ENCODE measurements at regions not wholly inside any gene's neighbourhood (a gene's known extent, or its start where the extent isn't known, plus 50 kb on each side); places are given as distances from the start of the nearest gene placed in this dataset.

DNA sequence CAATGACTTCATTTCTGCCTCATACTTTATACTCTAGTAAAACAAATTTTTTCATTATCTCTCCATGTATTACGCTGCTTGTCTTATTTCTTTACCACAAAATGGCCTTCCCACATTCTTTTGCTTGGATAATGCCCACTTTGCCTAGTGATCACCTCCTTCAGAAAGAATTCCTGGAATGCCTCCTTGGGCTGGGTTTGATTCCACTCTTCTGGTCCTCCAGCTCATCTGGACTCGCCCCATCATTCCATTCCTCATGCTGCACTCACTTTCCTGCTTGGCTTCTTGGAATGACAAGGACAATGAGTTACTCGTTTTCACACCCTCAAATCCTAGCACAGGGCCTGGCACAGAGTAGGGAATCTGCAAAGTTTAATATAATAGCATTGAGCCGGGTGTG lies 475.1 kb upstream of the LARGE1 start:
- no peaks in the 10 kb centered on the region for H3K4me1 ChIP-seq (ENCODE audit: insufficient read depth, low read length)
- no peak overlapping the region for H3K4me3 ChIP-seq (ENCODE audit: low read length)
- no peak overlapping the region for H3K4me3 Mint-ChIP-seq
- ChIA-PET CTCF (no interaction called here), POLR2A (no interaction called here)
- no peaks in the 10 kb centered on the region for H3K27me3 ChIP-seq (ENCODE audit: control insufficient read depth in 1 of 2, insufficient read depth in 2 of 2, low read length in 2 of 2)
- no peaks in the 10 kb centered on the region for H3K4me1 Mint-ChIP-seq (ENCODE audit: low read depth)
- H3K36me3 ChIP-seq (ENCODE audit: insufficient read depth, low read length), result no peaks in the 10 kb centered on the region
- peaks cover 0 to 14% of the 10 kb centered on the region in 2 experiments for H3K9me3 ChIP-seq (ENCODE audit: control insufficient read depth in 1 of 2, insufficient read depth in 1 of 2, low read length in 2 of 2)
- no peak overlapping the region for H3K27ac ChIP-seq (ENCODE audit: low read depth in 1 of 2, low read length in 2 of 2)
- H3K36me3 Mint-ChIP-seq (ENCODE audit: low read depth), result no peaks in the 10 kb centered on the region
- DNase-seq (no peak), ATAC-seq (ENCODE audit: poor library complexity) (no peak)
- H3K9me3 Mint-ChIP-seq, result peaks cover 9% of the 10 kb centered on the region
- H3K27ac Mint-ChIP-seq, result no peak overlapping the region
- intact Hi-C loops (cut with DNase I, micrococcal nuclease), result no loop called here
- TF ChIP-seq, protein P1, sequence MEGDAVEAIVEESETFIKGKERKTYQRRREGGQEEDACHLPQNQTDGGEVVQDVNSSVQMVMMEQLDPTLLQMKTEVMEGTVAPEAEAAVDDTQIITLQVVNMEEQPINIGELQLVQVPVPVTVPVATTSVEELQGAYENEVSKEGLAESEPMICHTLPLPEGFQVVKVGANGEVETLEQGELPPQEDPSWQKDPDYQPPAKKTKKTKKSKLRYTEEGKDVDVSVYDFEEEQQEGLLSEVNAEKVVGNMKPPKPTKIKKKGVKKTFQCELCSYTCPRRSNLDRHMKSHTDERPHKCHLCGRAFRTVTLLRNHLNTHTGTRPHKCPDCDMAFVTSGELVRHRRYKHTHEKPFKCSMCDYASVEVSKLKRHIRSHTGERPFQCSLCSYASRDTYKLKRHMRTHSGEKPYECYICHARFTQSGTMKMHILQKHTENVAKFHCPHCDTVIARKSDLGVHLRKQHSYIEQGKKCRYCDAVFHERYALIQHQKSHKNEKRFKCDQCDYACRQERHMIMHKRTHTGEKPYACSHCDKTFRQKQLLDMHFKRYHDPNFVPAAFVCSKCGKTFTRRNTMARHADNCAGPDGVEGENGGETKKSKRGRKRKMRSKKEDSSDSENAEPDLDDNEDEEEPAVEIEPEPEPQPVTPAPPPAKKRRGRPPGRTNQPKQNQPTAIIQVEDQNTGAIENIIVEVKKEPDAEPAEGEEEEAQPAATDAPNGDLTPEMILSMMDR (IDR thresholded peaks at IDR 0.05), result no peak
- no peaks in the 10 kb centered on the region for H3K27me3 Mint-ChIP-seq

DNA sequence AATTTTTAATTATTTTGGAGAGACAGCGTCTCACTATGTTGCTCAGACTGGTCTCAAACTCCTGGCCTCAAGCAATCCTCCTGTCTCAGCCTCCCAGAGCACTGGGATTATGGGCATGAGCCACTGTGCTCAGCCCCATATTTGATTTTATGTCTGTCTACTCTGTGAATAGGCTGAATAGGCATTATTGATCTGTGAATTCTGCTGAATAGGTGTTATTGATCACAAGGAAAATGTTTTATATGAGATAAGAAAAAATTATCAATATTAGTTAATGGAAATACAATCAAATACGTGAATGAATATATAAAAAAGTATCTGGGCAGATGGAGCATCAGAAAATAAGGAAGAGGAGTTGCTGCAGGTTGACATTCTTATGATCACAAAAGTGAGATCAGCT lies 483.4 kb upstream of the LARGE1 start:
- DNase-seq (no peak), ATAC-seq (ENCODE audit: poor library complexity) (no peak)
- Mint-ChIP-seq H3K9me3 (peaks cover 9% of the 10 kb centered on the region), H3K36me3 (ENCODE audit: low read depth) (no peaks in the 10 kb centered on the region), H3K27ac (no peak overlapping the region), H3K27me3 (no peaks in the 10 kb centered on the region), H3K4me3 (no peak overlapping the region), H3K4me1 (ENCODE audit: low read depth) (no peaks in the 10 kb centered on the region)
- ChIA-PET CTCF (no interaction called here), POLR2A (no interaction called here)
- TF ChIP-seq, protein P1 (IDR thresholded peaks at IDR 0.05), result no peak
- intact Hi-C loops (cut with DNase I, micrococcal nuclease), result no loop called here
- Histone ChIP-seq H3K27ac (ENCODE audit: low read depth in 1 of 2, low read length in 2 of 2) (no peak overlapping the region), H3K4me1 (ENCODE audit: insufficient read depth, low read length) (no peaks in the 10 kb centered on the region), H3K27me3 (ENCODE audit: control insufficient read depth in 1 of 2, insufficient read depth in 2 of 2, low read length in 2 of 2) (no peaks in the 10 kb centered on the region), H3K36me3 (ENCODE audit: insufficient read depth, low read length) (no peaks in the 10 kb centered on the region), H3K4me3 (ENCODE audit: low read length) (no peak overlapping the region), H3K9me3 (ENCODE audit: control insufficient read depth in 1 of 2, insufficient read depth in 1 of 2, low read length in 2 of 2) (no peaks in the 10 kb centered on the region)

DNA sequence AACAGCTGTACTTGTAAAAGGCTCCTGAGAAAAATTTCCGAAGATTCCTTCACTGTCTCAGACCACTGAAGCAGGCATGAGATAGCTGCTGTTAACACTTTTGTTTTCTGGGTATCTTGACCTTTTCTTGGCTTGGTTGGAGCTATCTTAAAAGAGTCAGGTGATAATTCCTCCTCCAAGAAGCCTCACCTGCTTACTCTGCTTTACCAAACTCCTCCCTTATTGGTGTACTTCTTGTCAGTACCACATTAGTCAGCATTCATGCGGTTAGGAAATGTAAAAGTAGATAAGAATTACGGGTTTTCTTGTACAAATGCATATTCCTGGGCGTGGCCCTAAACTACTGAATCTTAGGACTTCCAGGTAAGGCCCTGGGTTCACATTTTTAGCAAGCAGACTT lies 489.8 kb upstream of the LARGE1 start:
- H3K27ac Mint-ChIP-seq, result no peak overlapping the region
- no peaks in the 10 kb centered on the region for H3K27me3 ChIP-seq (ENCODE audit: control insufficient read depth in 1 of 2, insufficient read depth in 2 of 2, low read length in 2 of 2)
- H3K4me1 ChIP-seq (ENCODE audit: insufficient read depth, low read length), result no peaks in the 10 kb centered on the region
- H3K9me3 ChIP-seq (ENCODE audit: control insufficient read depth in 1 of 2, insufficient read depth in 1 of 2, low read length in 2 of 2), result no peaks in the 10 kb centered on the region
- H3K4me3 ChIP-seq (ENCODE audit: low read length), result no peak overlapping the region
- H3K27ac ChIP-seq (ENCODE audit: low read depth in 1 of 2, low read length in 2 of 2), result no peak overlapping the region
- no peaks in the 10 kb centered on the region for H3K36me3 Mint-ChIP-seq (ENCODE audit: low read depth)
- ATAC-seq (ENCODE audit: poor library complexity) (no peak), DNase-seq (no peak)
- ChIA-PET POLR2A (no interaction called here), CTCF (no interaction called here)
- H3K9me3 Mint-ChIP-seq, result peaks cover 13% of the 10 kb centered on the region
- no peak overlapping the region for H3K4me3 Mint-ChIP-seq
- intact Hi-C loops (cut with DNase I, micrococcal nuclease), result no loop called here
- TF ChIP-seq, protein P1 (IDR thresholded peaks at IDR 0.05), result no peak
- no peaks in the 10 kb centered on the region for H3K4me1 Mint-ChIP-seq (ENCODE audit: low read depth)
- no peaks in the 10 kb centered on the region for H3K27me3 Mint-ChIP-seq
- no peaks in the 10 kb centered on the region for H3K36me3 ChIP-seq (ENCODE audit: insufficient read depth, low read length)
